VCaP (cell line): ENCODE measurements at regions not wholly inside any gene's neighbourhood (a gene's known extent, or its start where the extent isn't known, plus 50 kb on each side); places are given as distances from the start of the nearest gene placed in this dataset.

Experiments used
- H3K27ac ChIP-seq: fragments of 450-650 bp; 2 replicates; pipeline ENCODE4 v1.5.1; 2017
- CTCF ChIP-seq: fragments of 450-650 bp; conservative IDR thresholded peaks from 2 replicates; pipeline ENCODE4 v1.5.1; 2017; ENCODE audit warnings: mild to moderate bottlenecking, moderate library complexity

GRCh38 chr14:101369194-101369915, 191.9 kb upstream of the DIO3 start:
- TF ChIP-seq CTCF = no peak
- no peak overlapping the region for H3K27ac ChIP-seq

GRCh38 chr14:101369916-101370592, 191.2 kb upstream of the DIO3 start:
- TF ChIP-seq CTCF = no peak
- no peak overlapping the region for H3K27ac ChIP-seq

GRCh38 chr14:101370593-101371569, 190.4 kb upstream of the DIO3 start:
- no peak overlapping the region for H3K27ac ChIP-seq
- no peak for TF ChIP-seq CTCF

GRCh38 chr14:101371799-101372793, 189.2 kb upstream of the DIO3 start:
- no peak for TF ChIP-seq CTCF
- H3K27ac ChIP-seq = no peak overlapping the region

- TF ChIP-seq CTCF = no peak
Observed at GRCh38 chr14:101372894-101373620, 188.2 kb upstream of the DIO3 start.

GRCh38 chr14:101373690-101374295, 187.5 kb upstream of the DIO3 start:
- no peak for TF ChIP-seq CTCF
- H3K27ac ChIP-seq = no peak overlapping the region

More at GRCh38 chr14:101372894-101373620, 188.2 kb upstream of the DIO3 start:
- no peak overlapping the region for H3K27ac ChIP-seq
